ENCODE measurements at regions not wholly inside any gene's neighbourhood (a gene's known extent, or its start where the extent isn't known, plus 50 kb on each side); places are given as distances from the start of the nearest gene placed in this dataset.

- TF ChIP-seq CTCF (IDR thresholded peaks at IDR 0.05; ENCODE audit: low read length) (no peak), EZH2 (optimal IDR thresholded peaks at IDR 0.05; ENCODE audit: low read depth, low read length) (no peak), EZH2phosphoT487 (IDR thresholded peaks at IDR 0.05; ENCODE audit: low read length) (no peak)
Observed at GRCh38 chr22:47240116-47240515, 477.7 kb downstream of the TBC1D22A start.

All from MM.1S (cell line).